ENCODE measurements at regions not wholly inside any gene's neighbourhood (a gene's known extent, or its start where the extent isn't known, plus 50 kb on each side); places are given as distances from the start of the nearest gene placed in this dataset.

- Histone ChIP-seq H3K36me3 (ENCODE audit: low read depth) (no peaks in the 10 kb centered on the region), H3K9me3 (ENCODE audit: low read depth) (no peaks in the 10 kb centered on the region), H3K79me2 (ENCODE audit: insufficient read depth) (no peaks in the 10 kb centered on the region), H3K27ac (no peak overlapping the region), H3K4me1 (ENCODE audit: insufficient read depth) (no peaks in the 10 kb centered on the region), H3K4me3 (no peak overlapping the region), H3K9me2 (ENCODE audit: insufficient read depth) (no peaks in the 10 kb centered on the region; the same call in 1 of the 2 replicates), H3F3A (ENCODE audit: insufficient read depth) (no peaks in the 10 kb centered on the region), H3K9ac (no peak overlapping the region), H2AFZ (no peak overlapping the region), H3K4me2 (ENCODE audit: unreplicated experiment) (no peak overlapping the region), H4K20me1 (ENCODE audit: insufficient read depth) (no peaks in the 10 kb centered on the region), H3K27me3 (replicated peaks; ENCODE audit: insufficient read depth) (no peaks in the 10 kb centered on the region)
- in situ Hi-C loops (cut with MboI): no loop called here
- WGBS, 2 experiments (ENCODE audit: low coverage in 1 of 2, low lambda C conversion rate in 2 of 2, missing lambda C conversion rate in 2 of 2): 54 to 59% methylated on average over 1 of the region's 1 CpG
- TF ChIP-seq EZH2 (IDR thresholded peaks at IDR 0.05; ENCODE audit: insufficient read depth, poor library complexity, severe bottlenecking) (no peak), EZH2phosphoT487 (IDR thresholded peaks at IDR 0.05; ENCODE audit: insufficient read depth, low read depth) (no peak)
- no peak for DNase-seq
Observed at GRCh38 chr7:114182837-114183236, 231.8 kb upstream of the FOXP2 start.

GRCh38 chr7:114181280-114181679 is 233.3 kb upstream of the FOXP2 start:
- in situ Hi-C loops (cut with MboI): no loop called here
- Histone ChIP-seq H3K27me3 (replicated peaks; ENCODE audit: insufficient read depth) (no peaks in the 10 kb centered on the region), H3K4me3 (no peak overlapping the region), H2AFZ (no peak overlapping the region), H3K9ac (no peak overlapping the region), H3K79me2 (ENCODE audit: insufficient read depth) (no peaks in the 10 kb centered on the region), H3K36me3 (ENCODE audit: low read depth) (no peaks in the 10 kb centered on the region), H3K27ac (no peak overlapping the region), H4K20me1 (ENCODE audit: insufficient read depth) (no peaks in the 10 kb centered on the region), H3K9me3 (ENCODE audit: low read depth) (no peaks in the 10 kb centered on the region), H3K9me2 (ENCODE audit: insufficient read depth) (no peaks in the 10 kb centered on the region; the same call in 1 of the 2 replicates), H3K4me1 (ENCODE audit: insufficient read depth) (no peaks in the 10 kb centered on the region), H3F3A (ENCODE audit: insufficient read depth) (no peaks in the 10 kb centered on the region), H3K4me2 (ENCODE audit: unreplicated experiment) (no peak overlapping the region)
- DNase-seq: no peak
- WGBS, 2 experiments (ENCODE audit: low coverage in 1 of 2, low lambda C conversion rate in 2 of 2, missing lambda C conversion rate in 2 of 2): 91 to 95% methylated on average over 1 of the region's 1 CpG
- TF ChIP-seq EZH2 (IDR thresholded peaks at IDR 0.05; ENCODE audit: insufficient read depth, poor library complexity, severe bottlenecking): no peak
- TF ChIP-seq EZH2phosphoT487 (IDR thresholded peaks at IDR 0.05; ENCODE audit: insufficient read depth, low read depth): no peak

GRCh38 chr7:114180556-114181266 is 233.9 kb upstream of the FOXP2 start:
- no peaks in the 10 kb centered on the region for H3K9me3 ChIP-seq (ENCODE audit: low read depth)
- H3K36me3 ChIP-seq (ENCODE audit: low read depth): no peaks in the 10 kb centered on the region
- no peak for TF ChIP-seq EZH2phosphoT487 (IDR thresholded peaks at IDR 0.05; ENCODE audit: insufficient read depth, low read depth)
- TF ChIP-seq EZH2 (IDR thresholded peaks at IDR 0.05; ENCODE audit: insufficient read depth, poor library complexity, severe bottlenecking): no peak
- no peak overlapping the region for H3K27ac ChIP-seq
- no peak overlapping the region for H3K4me3 ChIP-seq
- no peaks in the 10 kb centered on the region; the same call in 1 of the 2 replicates for H3K9me2 ChIP-seq (ENCODE audit: insufficient read depth)
- H3K4me1 ChIP-seq (ENCODE audit: insufficient read depth): no peaks in the 10 kb centered on the region
- no peaks in the 10 kb centered on the region for H3K27me3 ChIP-seq (replicated peaks; ENCODE audit: insufficient read depth)
- no peak overlapping the region for H3K9ac ChIP-seq
- DNase-seq: no peak
- no peak overlapping the region for H2AFZ ChIP-seq
- H3K79me2 ChIP-seq (ENCODE audit: insufficient read depth): no peaks in the 10 kb centered on the region
- in situ Hi-C loops (cut with MboI): no loop called here
- no peak overlapping the region for H3K4me2 ChIP-seq (ENCODE audit: unreplicated experiment)
- no peaks in the 10 kb centered on the region for H4K20me1 ChIP-seq (ENCODE audit: insufficient read depth)
- no peaks in the 10 kb centered on the region for H3F3A ChIP-seq (ENCODE audit: insufficient read depth)

- Histone ChIP-seq H4K20me1 (ENCODE audit: insufficient read depth) (no peaks in the 10 kb centered on the region), H3K4me3 (no peak overlapping the region), H3K79me2 (ENCODE audit: insufficient read depth) (no peaks in the 10 kb centered on the region), H3K9ac (no peak overlapping the region), H3F3A (ENCODE audit: insufficient read depth) (no peaks in the 10 kb centered on the region), H3K9me3 (ENCODE audit: low read depth) (no peaks in the 10 kb centered on the region), H3K9me2 (ENCODE audit: insufficient read depth) (no peaks in the 10 kb centered on the region), H3K4me2 (ENCODE audit: unreplicated experiment) (no peak overlapping the region), H3K36me3 (ENCODE audit: low read depth) (no peaks in the 10 kb centered on the region), H3K4me1 (ENCODE audit: insufficient read depth) (no peaks in the 10 kb centered on the region; the same call in 1 of the 2 replicates), H3K27ac (no peak overlapping the region), H3K27me3 (replicated peaks; ENCODE audit: insufficient read depth) (no peaks in the 10 kb centered on the region), H2AFZ (no peak overlapping the region)
- TF ChIP-seq EZH2 (IDR thresholded peaks at IDR 0.05; ENCODE audit: insufficient read depth, poor library complexity, severe bottlenecking) (no peak), EZH2phosphoT487 (IDR thresholded peaks at IDR 0.05; ENCODE audit: insufficient read depth, low read depth) (no peak)
- DNase-seq: peak; percentile 27
- WGBS, 2 experiments (ENCODE audit: low coverage in 1 of 2, low lambda C conversion rate in 2 of 2, missing lambda C conversion rate in 2 of 2): 63 to 69% methylated on average over 4 of the region's 4 CpGs
- in situ Hi-C loops (cut with MboI): no loop called here
Observed at GRCh38 chr7:114175125-114175524, 239.5 kb upstream of the FOXP2 start.
